Right hindlimb (tissue), 1 donor: ENCODE measurements at regions not wholly inside any gene's neighbourhood (a gene's known extent, or its start where the extent isn't known, plus 50 kb on each side); places are given as distances from the start of the nearest gene placed in this dataset.
"Not testable (repeated sequence)": the region's sequence is repeated elsewhere in the genome, so short reads cannot be mapped to it uniquely, and the experiment has no call there.

Experiments used
- DNase-seq: peaks from one replicate; pipeline ENCODE4 v3.0.0-alpha.2; 2018

DNA sequence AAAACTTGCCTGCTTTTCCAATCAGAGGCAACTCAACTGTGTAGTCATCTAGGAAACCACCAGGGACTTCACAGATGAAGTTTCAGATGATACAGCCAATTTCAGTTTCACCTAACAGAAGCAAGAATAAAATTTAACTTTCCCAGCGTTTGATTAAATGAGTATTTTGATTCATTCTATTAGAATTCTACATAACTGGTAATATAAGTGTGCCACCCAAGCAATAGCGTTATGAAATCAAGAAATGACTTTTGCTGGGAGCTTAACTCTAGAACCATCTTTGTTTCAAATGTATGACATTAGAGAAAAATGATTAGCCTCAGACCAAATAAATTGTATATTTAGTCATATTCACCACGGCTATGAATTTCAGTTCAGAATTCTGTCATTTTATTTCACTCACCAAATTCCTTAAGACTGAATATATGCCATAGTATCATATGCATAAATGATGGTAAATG is 239.3 kb downstream of the NRIP1 start:
- DNase-seq = no peak

DNA sequence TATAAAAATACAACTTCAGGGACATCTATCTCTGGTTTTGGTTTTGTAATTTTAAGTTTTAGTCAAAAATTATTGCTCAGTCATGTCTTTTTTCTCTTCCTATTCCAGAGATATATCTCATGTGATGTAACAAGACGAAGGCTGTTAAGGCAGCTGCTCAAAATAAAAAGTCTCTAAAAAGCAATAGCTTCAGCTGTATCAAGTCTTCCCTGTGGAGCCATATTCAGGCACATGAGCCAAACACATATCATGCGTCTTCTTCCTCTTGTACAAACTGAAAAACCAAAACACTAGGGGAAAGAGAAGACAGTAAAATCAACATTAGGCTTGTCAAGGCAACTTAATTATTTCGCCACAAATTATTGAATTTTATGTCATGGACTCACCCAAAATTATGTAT is 240.7 kb downstream of the NRIP1 start:
- no peak for DNase-seq

DNA sequence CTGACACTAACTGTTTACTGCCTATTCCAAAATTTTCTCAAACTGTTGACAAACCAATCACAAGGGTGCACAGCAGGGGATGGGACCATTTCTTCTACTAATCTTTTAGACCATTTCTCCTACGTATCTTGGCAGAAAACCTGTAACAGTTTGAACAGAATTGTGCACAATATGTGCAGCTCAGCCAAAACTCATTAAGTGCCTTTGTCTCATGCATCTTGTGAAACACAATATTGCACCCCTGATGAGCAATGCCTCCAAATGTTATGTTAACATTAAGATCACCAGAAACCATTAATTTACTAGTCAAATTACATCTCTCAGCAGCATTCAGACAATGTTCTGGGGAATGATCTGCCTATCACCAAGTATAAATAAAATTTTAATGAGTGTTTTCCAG is 247.5 kb downstream of the NRIP1 start:
- DNase-seq = no peak

DNA sequence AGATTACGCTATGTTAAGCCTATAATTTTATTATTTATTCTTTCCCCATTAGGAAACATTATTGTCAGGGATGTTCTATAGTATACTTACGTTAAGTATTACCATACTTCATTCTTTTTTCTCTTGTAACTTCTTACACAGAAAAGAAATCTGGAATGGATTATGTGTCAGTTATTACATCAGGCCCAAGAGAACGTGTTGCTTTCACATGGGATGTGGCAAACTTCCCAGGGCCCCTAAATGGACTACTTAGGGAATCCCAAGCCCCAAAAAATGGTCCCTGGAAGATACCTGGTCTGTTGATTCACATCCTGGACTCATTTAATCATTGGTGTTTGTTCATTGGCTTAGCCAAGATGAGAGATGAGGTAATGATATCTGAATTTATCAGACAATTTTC is 249.8 kb downstream of the NRIP1 start:
- DNase-seq = no peak

DNA sequence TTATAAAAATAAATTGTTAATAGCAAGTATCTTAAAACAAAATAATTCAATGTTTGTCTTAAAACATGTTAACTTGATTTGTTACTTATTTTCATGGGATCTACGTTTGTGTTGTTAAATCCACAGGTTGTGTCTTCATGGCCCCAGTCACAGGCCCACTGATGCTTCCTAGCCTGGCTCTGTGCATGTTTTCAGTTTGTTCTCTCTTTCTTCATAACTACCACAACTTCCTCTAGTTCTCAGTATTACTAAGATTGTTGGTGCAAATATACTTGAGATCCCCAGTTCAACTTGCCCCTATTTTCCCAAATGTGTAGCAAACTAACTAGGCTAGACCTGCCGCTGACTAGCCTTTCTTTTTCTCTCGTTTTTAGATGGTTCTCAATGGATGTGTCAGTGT is 250.5 kb downstream of the NRIP1 start:
- DNase-seq = no peak

DNA sequence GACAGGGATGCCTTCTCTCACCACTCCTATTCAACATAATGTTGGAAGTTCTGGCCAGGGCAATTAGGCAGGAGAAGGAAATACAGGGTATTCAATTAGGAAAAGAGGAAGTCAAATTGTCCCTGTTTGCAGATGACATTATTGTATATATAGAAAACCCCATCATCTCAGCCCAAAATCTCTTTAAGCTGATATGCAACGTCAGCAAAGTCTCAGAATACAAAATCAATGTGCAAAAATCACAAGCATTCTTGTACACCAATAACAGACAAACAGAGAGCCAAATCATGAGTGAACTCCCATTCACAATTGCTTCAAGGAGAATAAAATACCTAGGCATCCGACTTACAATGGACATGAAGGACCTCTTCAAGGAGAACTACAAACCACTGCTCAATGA is 258.1 kb upstream of the SAMSN1 start:
- not testable (repeated sequence) for DNase-seq

DNA sequence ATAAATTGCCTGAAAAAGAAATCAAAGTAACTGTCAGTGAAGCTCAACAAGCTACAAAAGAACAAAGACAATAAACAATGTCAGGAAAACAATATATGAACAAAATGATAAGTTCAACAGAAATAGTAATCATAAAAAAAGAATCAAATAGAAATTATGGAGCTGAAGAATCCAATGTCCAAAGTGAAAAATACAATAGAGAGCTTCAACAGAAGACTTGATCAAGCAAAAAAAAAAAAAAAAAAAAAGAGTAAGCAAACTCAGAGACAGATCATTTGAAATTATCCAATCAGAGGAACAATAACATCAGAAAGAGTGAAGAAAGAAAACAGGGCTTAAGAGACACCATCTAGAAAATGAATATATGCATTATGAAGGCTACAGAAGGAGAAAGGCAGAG is 251.4 kb upstream of the SAMSN1 start:
- no peak for DNase-seq

DNA sequence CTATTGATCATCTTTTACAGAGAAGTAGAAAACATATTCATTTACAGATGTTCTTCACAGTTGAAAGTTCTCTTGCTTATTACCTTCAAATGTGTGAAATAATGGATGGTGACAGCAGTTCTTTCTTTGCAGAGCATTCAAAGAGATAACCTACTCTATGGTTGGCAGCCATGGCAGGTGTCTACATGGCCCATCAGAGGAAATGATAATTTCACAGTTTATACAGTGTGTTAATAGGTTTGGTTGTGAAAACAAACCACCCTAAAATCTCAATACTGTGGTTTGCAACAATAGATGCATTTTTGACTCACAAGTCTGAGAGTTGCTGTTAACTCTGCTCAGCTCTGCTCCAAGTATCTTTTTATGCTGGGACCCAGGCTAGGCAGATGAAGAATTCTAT is 241.2 kb upstream of the SAMSN1 start:
- DNase-seq = no peak

DNA sequence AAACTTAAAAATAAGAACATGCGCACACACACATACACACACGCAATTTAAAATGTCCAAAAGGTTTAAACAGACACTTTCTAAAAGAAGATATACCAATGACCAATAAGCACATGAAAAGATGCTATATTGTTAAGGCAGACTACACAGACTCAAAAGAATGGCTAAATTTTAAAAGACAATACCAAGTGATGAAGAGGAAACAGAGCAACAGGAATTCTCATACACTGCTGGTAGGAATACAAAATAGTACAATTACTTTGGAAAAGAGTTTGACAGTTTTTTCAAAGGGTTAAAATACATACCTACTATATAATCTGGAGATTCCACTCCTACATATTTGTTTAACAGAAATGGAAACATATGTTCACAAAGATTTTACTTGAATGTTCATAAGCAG is 239.6 kb upstream of the SAMSN1 start:
- DNase-seq = no peak

DNA sequence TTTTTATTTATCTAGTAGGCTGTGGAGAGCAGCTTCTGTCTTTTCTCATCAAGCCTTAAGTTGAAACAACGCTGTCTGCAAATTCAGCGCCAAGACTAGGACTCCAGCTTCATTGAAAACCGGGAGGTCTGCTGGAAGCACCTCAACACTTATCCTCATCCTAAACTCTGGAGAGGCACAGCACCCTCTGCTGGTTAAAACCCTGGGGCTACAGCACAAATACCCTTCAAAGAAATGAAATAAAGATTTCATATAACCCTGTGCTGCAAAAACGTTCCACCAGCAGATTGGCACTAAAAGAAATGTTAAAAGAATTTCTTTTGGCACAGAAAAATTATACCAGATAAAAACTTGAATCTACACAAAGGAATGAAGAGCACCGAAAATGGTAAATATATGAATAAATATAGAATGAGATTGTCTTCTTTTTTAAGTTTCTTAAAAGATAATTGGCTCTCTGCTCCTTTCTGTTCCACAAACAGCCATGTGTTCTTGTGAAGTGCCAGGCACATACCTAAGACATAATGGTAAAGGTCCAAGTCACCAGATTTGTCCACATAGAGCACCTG is 227.7 kb upstream of the SAMSN1 start:
- DNase-seq = peak; percentile 22

DNA sequence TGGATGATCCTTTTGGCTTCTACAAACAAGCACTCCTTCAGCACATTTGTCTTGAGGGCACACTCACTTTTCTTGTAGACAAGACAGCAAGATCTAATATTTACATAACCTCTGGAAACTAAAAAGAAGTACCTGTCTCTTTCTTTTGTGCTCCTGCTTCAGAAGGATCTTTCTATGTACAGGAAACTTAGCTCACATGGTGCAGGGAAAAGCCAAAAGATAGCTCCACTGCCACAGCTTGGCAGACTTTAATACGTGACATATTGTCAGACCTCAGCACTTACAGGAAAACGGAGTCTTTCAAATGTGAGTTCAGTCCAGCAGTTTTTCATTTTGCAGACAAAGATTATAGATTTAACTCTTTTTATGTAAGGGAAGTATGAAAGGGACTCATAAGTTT is 225.5 kb upstream of the SAMSN1 start:
- no peak for DNase-seq

DNA sequence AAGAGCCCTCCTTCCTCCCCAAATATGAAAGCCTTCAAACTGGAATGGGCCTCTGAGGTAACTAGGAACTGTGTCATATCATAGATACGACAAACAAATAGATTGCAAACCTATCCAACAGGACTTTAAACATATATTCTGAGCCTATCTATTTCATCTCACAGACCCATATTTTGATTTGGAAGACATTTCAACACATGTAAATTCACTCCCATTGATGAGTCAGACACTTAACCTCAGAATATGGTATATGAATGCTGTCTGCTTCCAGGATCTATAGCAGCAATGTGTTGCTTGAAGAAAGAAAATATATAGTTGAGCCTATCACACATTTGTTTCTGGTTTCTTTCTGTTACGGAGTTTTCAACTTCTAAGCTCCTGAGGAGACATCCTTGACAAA is 221.9 kb upstream of the SAMSN1 start:
- DNase-seq = no peak

DNA sequence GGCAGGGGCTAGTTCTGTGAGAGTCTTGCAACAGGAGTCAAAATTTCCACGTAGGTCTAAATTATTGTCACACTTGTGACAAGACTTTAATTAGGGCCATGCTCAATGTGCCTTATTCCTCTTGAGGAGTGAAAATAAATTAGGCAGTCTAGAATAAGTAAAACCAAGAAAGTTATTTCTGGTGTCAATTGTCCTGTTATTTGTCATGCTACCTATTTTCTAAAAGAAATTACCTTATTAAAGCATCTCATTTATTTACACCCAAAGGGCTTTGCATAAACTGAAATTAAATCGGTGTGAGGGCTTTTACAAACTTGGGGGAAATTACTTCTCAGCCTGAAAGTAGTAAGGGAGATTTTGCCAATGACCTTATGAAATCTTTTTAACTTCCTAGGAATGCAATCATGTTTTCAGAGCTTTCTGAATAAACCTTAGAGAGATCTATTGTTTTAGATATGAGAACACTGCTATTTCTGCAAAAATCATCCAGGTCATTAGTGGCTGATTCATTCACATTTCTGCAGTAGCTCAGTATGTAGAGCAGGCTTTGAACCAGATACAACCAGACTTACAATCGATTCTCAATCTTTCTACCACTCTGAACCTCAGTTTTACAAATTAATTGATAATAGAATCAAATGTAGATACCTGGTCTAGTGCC is 221.2 kb upstream of the SAMSN1 start:
- no peak for DNase-seq

DNA sequence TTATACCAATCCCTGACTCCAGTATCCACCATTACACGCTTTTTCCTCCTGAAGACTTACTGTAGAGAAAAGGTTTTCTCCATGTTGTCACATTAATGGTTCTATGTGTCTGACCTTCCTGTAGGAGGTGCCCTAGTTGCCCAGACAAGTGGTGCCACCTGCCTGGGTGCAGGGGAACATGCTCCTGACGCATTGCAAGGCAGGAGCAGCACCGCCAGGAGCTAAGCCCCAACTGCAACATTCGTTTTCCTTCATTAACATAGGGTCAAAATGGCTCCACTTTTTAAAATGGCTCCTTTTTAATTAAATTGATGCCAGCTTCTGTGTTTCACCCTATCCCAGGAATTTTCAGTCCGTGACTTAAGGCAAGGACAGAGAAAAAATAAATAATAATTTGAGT is 220.1 kb upstream of the SAMSN1 start:
- no peak for DNase-seq

DNA sequence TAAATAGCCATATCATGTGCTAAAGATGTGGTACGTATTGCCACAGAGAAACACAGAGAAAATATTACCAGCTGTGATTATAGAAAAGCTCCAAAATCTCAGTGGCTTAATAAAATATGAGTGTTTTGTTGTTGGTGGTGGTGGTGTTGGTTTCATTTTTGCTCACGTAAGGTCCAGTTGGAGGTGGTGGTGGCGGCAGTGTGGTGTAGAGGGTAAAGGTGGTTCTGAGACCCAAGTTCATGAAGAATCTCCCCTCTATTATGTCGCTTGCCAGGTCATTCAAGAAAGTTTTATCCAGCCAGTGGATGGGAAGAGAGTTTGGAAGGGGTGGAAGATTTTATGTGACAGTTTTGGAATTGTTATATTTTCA is 217.6 kb upstream of the SAMSN1 start:
- DNase-seq = no peak

DNA sequence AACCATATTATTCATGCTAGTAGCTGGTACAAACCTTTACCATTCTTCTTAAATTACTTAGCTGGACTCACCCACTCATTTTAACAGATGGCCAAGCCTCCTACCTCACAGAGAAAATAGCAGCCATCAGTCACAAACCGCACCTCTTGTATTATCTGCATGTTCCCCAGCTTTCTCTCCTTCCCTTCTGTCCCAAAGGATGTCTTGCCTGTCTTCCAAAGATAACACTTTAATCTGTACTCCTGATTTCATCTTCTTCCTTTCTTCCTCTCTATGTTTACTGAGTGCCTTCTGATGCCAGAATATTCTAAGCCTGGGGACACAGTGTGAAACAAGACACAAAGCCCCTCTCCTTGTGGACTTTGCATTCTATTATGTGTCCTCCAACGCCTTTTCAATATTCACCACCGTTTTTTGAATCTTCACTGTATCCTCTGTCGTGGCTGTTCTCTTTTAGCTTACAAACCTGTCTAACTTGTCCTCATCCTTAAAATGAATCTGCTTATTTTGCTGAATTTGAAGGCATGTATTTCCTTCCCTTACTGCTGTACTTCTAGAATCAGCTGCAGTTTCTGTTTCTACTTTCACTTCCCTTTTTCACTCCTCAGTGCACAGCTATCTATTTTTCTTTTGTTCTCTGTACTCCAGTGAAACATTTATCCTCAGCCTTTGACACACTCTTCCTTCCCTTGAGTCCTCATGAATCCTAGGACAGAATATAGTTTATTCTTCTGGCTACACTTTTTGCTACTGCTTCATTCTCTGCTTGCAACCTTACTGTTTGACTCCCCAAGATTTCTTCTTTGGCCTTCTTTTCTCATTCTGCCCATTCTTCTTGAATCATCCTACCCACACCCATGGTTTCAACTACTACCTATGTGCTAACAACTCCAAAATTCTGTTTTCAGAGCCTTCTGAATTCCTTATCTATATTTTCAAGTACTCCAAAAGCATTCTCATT is 216.9 kb upstream of the SAMSN1 start:
- DNase-seq = no peak

DNA sequence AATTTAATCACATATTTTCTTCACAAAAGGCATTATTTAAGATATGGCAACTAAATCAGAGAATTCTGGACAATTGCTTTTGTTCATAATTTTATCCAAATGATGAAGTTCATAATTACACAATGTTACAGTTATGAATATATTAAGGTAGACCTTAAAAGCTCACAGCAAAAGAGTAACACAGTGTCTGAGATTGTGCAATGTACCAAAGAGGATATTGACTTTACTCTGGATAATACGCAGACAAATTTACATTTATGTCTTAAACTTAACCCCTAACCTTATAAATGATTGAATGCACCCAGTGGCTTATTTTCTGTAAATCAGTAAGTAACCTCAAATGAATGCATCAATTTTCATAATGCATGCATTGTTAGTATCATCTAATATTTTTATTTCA is 216.2 kb upstream of the SAMSN1 start:
- no peak for DNase-seq

DNA sequence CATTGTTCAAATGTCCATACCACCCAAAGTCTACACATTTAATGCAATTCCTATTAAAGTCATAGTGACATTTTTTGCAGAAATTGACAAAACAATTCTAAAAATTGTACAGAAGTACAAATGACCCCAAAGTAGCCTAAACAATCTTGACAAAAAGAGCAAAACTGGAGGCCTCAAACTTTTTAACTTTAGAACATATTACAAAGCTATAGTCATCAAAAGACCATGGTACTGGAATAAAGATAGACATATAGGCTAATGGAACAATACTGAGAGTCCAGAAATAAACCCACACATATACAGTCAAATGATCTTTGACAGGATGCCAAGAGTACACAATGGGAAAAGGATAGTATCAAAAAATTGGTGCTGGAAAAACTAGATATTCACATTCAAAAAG is 213.2 kb upstream of the SAMSN1 start:
- DNase-seq = no peak

DNA sequence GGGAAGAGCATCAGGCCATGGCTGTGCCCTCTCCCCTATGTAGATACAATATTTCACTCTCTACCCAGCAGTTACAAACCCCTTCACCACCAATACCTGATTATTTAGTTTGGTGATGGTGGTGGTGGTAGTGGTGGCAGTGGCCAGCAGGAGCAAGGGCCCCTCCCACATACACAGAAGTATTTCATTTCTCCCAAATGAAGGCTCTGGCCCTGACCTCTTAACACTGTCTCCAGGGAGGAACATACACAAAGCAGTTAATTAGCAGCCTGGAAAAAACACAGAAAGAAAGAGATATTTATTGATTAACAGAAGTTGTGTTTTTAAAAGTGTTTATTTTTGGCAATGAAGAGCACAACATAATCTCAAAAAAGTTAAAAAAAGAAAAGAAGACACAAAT is 212.7 kb upstream of the SAMSN1 start:
- DNase-seq = no peak

DNA sequence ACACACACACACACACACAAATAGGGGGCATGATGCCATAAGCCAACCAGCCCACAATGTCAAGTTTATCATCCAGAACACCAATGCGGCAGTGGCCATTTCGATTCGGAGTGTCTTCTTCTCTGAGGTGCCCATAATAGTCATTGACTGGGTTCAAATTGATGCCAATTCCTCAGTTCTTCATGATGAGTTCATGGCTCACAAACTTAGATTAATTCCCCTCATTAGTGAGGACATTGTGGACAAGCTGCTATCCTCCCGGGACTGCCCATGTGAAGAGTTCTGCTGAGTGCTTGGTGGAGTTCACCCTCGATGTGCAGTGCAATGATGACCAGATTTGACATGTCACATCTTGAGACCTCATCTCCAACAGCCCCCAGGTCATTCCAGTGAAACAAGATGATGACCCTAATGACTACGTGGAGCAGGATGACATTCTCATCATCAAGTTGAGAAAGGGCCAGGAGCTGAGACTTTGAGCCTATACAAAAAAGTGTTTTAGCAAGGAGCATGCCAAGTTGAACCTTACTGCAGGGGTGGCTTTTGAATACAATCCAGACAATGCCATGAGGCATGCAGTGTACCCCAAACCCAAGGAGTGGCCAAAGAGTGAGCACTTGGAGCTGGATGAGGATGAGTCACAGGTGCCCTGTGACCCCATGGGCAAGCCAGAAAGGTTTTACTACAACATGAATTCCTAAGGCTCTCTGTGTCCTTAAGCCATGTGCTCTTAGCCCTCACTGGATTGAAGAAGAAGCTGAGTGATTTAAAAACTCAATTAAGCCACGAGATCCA is 211.6 kb upstream of the SAMSN1 start:
- no peak for DNase-seq

DNA sequence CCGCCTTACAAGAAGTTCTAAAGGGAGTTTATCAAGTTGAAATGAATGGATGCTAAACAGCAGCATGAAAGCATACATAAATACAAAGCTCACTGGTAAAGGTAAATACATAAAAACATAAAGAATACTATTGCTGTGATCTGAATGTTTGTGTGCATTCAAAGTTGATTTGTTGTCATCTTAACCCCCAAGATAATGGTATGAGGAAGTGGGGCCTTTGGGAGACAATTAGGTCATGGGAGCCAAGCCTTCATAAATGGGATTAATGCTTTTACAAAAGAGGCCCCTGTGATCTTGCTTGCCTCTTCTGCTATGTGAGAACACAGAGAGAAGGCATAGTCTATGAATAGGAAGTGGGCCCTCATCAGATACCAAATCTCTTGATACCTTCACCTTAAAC is 209.0 kb upstream of the SAMSN1 start:
- DNase-seq = no peak

DNA sequence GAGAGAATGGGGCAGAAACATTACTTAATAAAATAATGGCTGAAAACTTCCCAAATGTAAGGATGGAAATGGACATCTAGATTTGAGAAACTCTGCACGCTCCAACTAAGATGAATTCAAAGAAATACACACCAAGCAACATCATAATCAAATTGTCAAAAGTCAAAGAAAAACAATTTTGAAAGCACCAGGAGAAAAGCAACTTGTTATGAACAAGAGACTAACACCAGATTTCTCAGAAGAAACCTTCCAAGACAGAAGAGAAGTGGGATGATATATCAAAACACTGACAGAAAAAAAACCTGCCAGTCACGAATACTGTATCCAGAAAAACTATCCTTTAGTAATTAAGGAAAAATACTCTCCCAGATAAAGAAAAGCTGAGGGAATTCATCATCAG is 208.6 kb upstream of the SAMSN1 start:
- no peak for DNase-seq

DNA sequence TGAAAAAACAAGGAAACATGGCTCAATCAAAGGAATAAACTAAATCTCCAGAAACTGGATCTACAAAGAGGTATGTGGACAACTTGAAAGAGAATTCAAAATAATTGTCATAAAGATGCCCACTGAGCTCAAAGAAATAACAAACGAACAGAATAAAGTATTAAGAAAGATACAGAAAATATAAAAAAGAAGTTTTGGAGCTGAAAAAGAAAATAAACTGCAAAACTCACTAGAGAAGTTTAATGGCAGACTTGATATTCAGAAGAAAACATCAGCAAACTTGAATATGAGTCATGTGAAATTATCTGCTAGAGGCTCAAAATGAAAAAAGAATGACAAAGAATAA is 208.1 kb upstream of the SAMSN1 start:
- DNase-seq = no peak
